ENCODE measurements at regions not wholly inside any gene's neighbourhood (a gene's known extent, or its start where the extent isn't known, plus 50 kb on each side); places are given as distances from the start of the nearest gene placed in this dataset.

DNA sequence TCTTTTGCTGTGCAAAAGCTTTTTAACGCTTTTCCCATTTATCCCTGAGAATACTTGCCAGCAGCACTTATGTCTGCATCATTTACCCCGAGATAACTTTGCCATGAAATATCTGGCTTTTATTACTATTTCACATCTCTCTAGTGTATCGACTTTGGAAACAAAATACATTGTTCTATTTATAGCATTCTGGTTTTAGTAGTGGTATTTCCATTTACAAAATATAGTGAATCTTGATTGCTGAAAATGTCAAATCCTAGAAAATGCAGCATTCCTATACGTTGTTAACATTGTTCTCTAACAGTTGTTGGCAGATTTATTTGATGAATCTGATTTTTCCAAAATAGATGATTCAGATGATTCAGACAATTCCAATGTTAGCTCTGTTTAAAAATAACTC, 189.3 kb upstream of the SPRY2 start:
- no peaks in the 10 kb centered on the region for H3K79me1 ChIP-seq (ENCODE audit: low read depth, low read length)
- no CpG with 5 or more reads among the region's 4 CpGs for WGBS, 2 donors (ENCODE audit: extremely low coverage in 2 of 2, insufficient read length in 2 of 2, insufficient replicate concordance in 1 of 2)
- H4K91ac ChIP-seq (ENCODE audit: low read depth, low read length, poor library complexity) = no peak overlapping the region
- H3K27me3 ChIP-seq (ENCODE audit: control insufficient read depth in 3 of 3, insufficient read depth in 3 of 3, low read depth in 1 of 3, low read length in 3 of 3) = no peaks in the 10 kb centered on the region
- no peak overlapping the region for H2AFZ ChIP-seq (ENCODE audit: low read length)
- H3K27ac ChIP-seq (replicated peaks; ENCODE audit: low read length) = no peak overlapping the region
- H3K4me2 ChIP-seq (ENCODE audit: insufficient read depth, low read length, poor library complexity, severe bottlenecking) = no peak overlapping the region
- no peak overlapping the region for H2AK5ac ChIP-seq (ENCODE audit: low read depth, low read length)
- no peak overlapping the region for H3K9ac ChIP-seq (ENCODE audit: low read depth, low read length, poor library complexity)
- H3K4ac ChIP-seq (ENCODE audit: low read length) = no peak overlapping the region
- H4K8ac ChIP-seq (ENCODE audit: low read depth, low read length) = no peak overlapping the region
- no peak overlapping the region for H3K23ac ChIP-seq (ENCODE audit: low read depth, low read length, poor library complexity)
- no peak overlapping the region for H2BK5ac ChIP-seq (ENCODE audit: low read length)
- no peak overlapping the region for H2BK15ac ChIP-seq (ENCODE audit: low read length)
- no peak overlapping the region for H2BK12ac ChIP-seq (ENCODE audit: low read length)
- no peak overlapping the region for H3K14ac ChIP-seq (ENCODE audit: low read length)
- peaks cover 0 to 10% of the 10 kb centered on the region in 2 donors for H3K9me3 ChIP-seq (replicated peaks in 1 of 2; ENCODE audit: control insufficient read depth in 2 of 2, insufficient read depth in 1 of 2, low read depth in 1 of 2, low read length in 2 of 2)
- H3K36me3 ChIP-seq (replicated peaks in 1 of 2; ENCODE audit: control insufficient read depth in 2 of 2, insufficient read depth in 2 of 2, low read length in 2 of 2) = no peaks in the 10 kb centered on the region
- no peaks in the 10 kb centered on the region for H3K4me1 ChIP-seq (ENCODE audit: control insufficient read depth in 2 of 2, insufficient read depth in 1 of 2, low read depth in 1 of 2, low read length in 2 of 2)
- no peak overlapping the region for H3K18ac ChIP-seq (ENCODE audit: low read length)
- no peak overlapping the region for H3K4me3 ChIP-seq (ENCODE audit: low read length in 2 of 2)
- no peak for DNase-seq (ENCODE audit: low spot score)
- H2BK120ac ChIP-seq (ENCODE audit: low read depth, low read length) = no peak overlapping the region

DNA sequence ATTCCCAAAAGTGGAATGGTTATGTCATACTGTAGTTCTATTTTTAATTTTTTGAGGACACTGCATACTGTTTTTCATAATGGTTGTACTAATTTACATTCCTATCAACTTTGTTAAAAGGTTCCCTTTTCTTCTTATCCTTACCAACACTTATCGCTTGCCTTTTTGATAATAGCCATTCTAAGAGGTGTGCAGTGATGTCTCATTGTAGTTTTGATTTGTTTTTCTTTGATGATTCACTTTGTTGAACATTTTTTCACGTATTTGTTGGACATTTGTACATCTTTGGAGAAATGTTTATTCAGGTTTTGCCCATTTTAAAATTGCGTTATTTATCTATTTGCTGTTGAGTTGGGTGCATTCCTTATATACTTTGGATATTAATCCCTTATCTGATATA, 188.8 kb upstream of the SPRY2 start:
- Histone ChIP-seq H4K91ac (ENCODE audit: low read depth, low read length, poor library complexity) (no peak overlapping the region), H3K18ac (ENCODE audit: low read length) (no peak overlapping the region), H2BK15ac (ENCODE audit: low read length) (no peak overlapping the region), H2BK12ac (ENCODE audit: low read length) (no peak overlapping the region), H3K4ac (ENCODE audit: low read length) (no peak overlapping the region), H3K4me1 (ENCODE audit: control insufficient read depth in 2 of 2, insufficient read depth in 1 of 2, low read depth in 1 of 2, low read length in 2 of 2) (no peaks in the 10 kb centered on the region), H3K9ac (ENCODE audit: low read depth, low read length, poor library complexity) (no peak overlapping the region), H3K79me1 (ENCODE audit: low read depth, low read length) (no peaks in the 10 kb centered on the region), H3K4me2 (ENCODE audit: insufficient read depth, low read length, poor library complexity, severe bottlenecking) (no peak overlapping the region), H3K14ac (ENCODE audit: low read length) (no peak overlapping the region), H3K23ac (ENCODE audit: low read depth, low read length, poor library complexity) (no peak overlapping the region), H2AK5ac (ENCODE audit: low read depth, low read length) (no peak overlapping the region), H3K27me3 (ENCODE audit: control insufficient read depth in 3 of 3, insufficient read depth in 3 of 3, low read depth in 1 of 3, low read length in 3 of 3) (no peaks in the 10 kb centered on the region), H3K36me3 (replicated peaks in 1 of 2; ENCODE audit: control insufficient read depth in 2 of 2, insufficient read depth in 2 of 2, low read length in 2 of 2) (no peaks in the 10 kb centered on the region), H3K27ac (replicated peaks; ENCODE audit: low read length) (no peak overlapping the region), H3K4me3 (ENCODE audit: low read length in 2 of 2) (no peak overlapping the region), H2BK120ac (ENCODE audit: low read depth, low read length) (no peak overlapping the region), H2AFZ (ENCODE audit: low read length) (no peak overlapping the region), H2BK5ac (ENCODE audit: low read length) (no peak overlapping the region), H3K9me3 (replicated peaks in 1 of 2; ENCODE audit: control insufficient read depth in 2 of 2, insufficient read depth in 1 of 2, low read depth in 1 of 2, low read length in 2 of 2) (peaks cover 0 to 10% of the 10 kb centered on the region in 2 donors), H4K8ac (ENCODE audit: low read depth, low read length) (no peak overlapping the region)
- WGBS, 2 donors (ENCODE audit: extremely low coverage in 2 of 2, insufficient read length in 2 of 2, insufficient replicate concordance in 1 of 2) = no CpG with 5 or more reads among the region's 3 CpGs
- no peak for DNase-seq (ENCODE audit: low spot score)

DNA sequence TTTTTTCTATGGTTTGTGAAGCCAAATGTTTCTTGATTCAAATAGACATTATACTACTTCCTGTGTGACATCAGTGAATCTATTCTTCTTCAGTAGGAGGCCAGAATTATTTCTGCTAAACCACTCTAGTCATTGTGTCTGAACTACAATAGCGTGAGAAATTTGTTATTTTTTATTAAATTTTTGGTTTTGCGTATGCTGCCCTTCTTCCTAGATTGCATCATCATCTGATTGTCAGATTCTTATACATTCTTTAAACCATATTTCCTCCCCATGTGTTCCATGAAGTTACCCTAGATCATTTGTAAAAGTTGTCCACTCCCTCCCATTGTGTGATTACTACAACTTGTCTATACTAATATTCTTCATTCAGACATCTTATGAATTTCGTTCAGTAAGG, 187.8 kb upstream of the SPRY2 start:
- H3K4me2 ChIP-seq (ENCODE audit: insufficient read depth, low read length, poor library complexity, severe bottlenecking) = no peak overlapping the region
- no peaks in the 10 kb centered on the region for H3K27me3 ChIP-seq (ENCODE audit: control insufficient read depth in 3 of 3, insufficient read depth in 3 of 3, low read depth in 1 of 3, low read length in 3 of 3)
- no peak overlapping the region for H2AK5ac ChIP-seq (ENCODE audit: low read depth, low read length)
- H3K23ac ChIP-seq (ENCODE audit: low read depth, low read length, poor library complexity) = no peak overlapping the region
- DNase-seq (ENCODE audit: low spot score) = no peak
- no peaks in the 10 kb centered on the region for H3K79me1 ChIP-seq (ENCODE audit: low read depth, low read length)
- H4K8ac ChIP-seq (ENCODE audit: low read depth, low read length) = no peak overlapping the region
- H2BK120ac ChIP-seq (ENCODE audit: low read depth, low read length) = no peak overlapping the region
- no peak overlapping the region for H3K14ac ChIP-seq (ENCODE audit: low read length)
- H3K4me1 ChIP-seq (ENCODE audit: control insufficient read depth in 2 of 2, insufficient read depth in 1 of 2, low read depth in 1 of 2, low read length in 2 of 2) = no peaks in the 10 kb centered on the region
- H3K36me3 ChIP-seq (replicated peaks in 1 of 2; ENCODE audit: control insufficient read depth in 2 of 2, insufficient read depth in 2 of 2, low read length in 2 of 2) = no peaks in the 10 kb centered on the region
- H2AFZ ChIP-seq (ENCODE audit: low read length) = no peak overlapping the region
- no peak overlapping the region for H3K4ac ChIP-seq (ENCODE audit: low read length)
- H3K9ac ChIP-seq (ENCODE audit: low read depth, low read length, poor library complexity) = no peak overlapping the region
- no peak overlapping the region for H2BK12ac ChIP-seq (ENCODE audit: low read length)
- WGBS, 2 donors (ENCODE audit: extremely low coverage in 2 of 2, insufficient read length in 2 of 2, insufficient replicate concordance in 1 of 2) = no CpG with 5 or more reads among the region's 3 CpGs
- H2BK5ac ChIP-seq (ENCODE audit: low read length) = no peak overlapping the region
- H2BK15ac ChIP-seq (ENCODE audit: low read length) = no peak overlapping the region
- no peak overlapping the region for H3K4me3 ChIP-seq (ENCODE audit: low read length in 2 of 2)
- H3K18ac ChIP-seq (ENCODE audit: low read length) = no peak overlapping the region
- no peak overlapping the region for H3K27ac ChIP-seq (replicated peaks; ENCODE audit: low read length)
- no peak overlapping the region for H4K91ac ChIP-seq (ENCODE audit: low read depth, low read length, poor library complexity)
- peaks cover 0 to 10% of the 10 kb centered on the region in 2 donors for H3K9me3 ChIP-seq (replicated peaks in 1 of 2; ENCODE audit: control insufficient read depth in 2 of 2, insufficient read depth in 1 of 2, low read depth in 1 of 2, low read length in 2 of 2)

DNA sequence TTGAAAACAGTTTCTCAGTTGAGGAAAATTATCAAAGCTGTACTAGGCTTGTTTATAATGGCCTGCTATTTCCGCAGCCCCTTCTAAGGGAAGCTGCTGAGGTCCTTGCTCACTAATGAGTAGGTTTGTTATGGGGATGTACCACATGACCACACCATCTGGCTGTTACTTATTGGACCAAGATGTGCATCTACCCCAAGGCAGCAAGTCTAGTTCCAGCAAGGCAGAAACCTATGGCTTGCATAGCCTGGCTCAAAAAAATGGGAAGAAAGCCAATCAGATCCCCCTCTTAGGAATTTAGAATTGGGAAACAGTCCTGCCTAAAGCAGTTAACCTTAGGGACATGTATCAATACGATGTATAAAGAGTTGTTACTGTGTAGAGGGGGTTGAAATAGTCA, 186.5 kb upstream of the SPRY2 start:
- WGBS, 2 donors (ENCODE audit: extremely low coverage in 2 of 2, insufficient read length in 2 of 2, insufficient replicate concordance in 1 of 2) = no CpG with 5 or more reads among the region's 2 CpGs
- no peak overlapping the region for H3K4ac ChIP-seq (ENCODE audit: low read length)

More for the DNA sequence above, 186.5 kb upstream of the SPRY2 start:
- no peak overlapping the region for H4K91ac ChIP-seq (ENCODE audit: low read depth, low read length, poor library complexity)
- H3K79me1 ChIP-seq (ENCODE audit: low read depth, low read length) = no peaks in the 10 kb centered on the region
- H3K9me3 ChIP-seq (replicated peaks in 1 of 2; ENCODE audit: control insufficient read depth in 2 of 2, insufficient read depth in 1 of 2, low read depth in 1 of 2, low read length in 2 of 2) = peaks cover 0 to 10% of the 10 kb centered on the region in 2 donors
- H3K4me2 ChIP-seq (ENCODE audit: insufficient read depth, low read length, poor library complexity, severe bottlenecking) = no peak overlapping the region
- no peak overlapping the region for H4K8ac ChIP-seq (ENCODE audit: low read depth, low read length)
- H3K23ac ChIP-seq (ENCODE audit: low read depth, low read length, poor library complexity) = no peak overlapping the region
- no peak overlapping the region for H3K14ac ChIP-seq (ENCODE audit: low read length)
- no peak overlapping the region for H2BK120ac ChIP-seq (ENCODE audit: low read depth, low read length)
- no peak overlapping the region for H3K18ac ChIP-seq (ENCODE audit: low read length)
- H3K27me3 ChIP-seq (ENCODE audit: control insufficient read depth in 3 of 3, insufficient read depth in 3 of 3, low read depth in 1 of 3, low read length in 3 of 3) = no peaks in the 10 kb centered on the region
- H3K9ac ChIP-seq (ENCODE audit: low read depth, low read length, poor library complexity) = no peak overlapping the region
- no peak overlapping the region for H3K4me3 ChIP-seq (ENCODE audit: low read length in 2 of 2)
- H2BK15ac ChIP-seq (ENCODE audit: low read length) = no peak overlapping the region
- H2BK5ac ChIP-seq (ENCODE audit: low read length) = no peak overlapping the region
- no peak for DNase-seq (ENCODE audit: low spot score)
- H2AK5ac ChIP-seq (ENCODE audit: low read depth, low read length) = no peak overlapping the region
- H2AFZ ChIP-seq (ENCODE audit: low read length) = peak overlapping the region; percentile 19
- H3K36me3 ChIP-seq (replicated peaks in 1 of 2; ENCODE audit: control insufficient read depth in 2 of 2, insufficient read depth in 2 of 2, low read length in 2 of 2) = no peaks in the 10 kb centered on the region
- no peak overlapping the region for H3K27ac ChIP-seq (replicated peaks; ENCODE audit: low read length)
- no peaks in the 10 kb centered on the region for H3K4me1 ChIP-seq (ENCODE audit: control insufficient read depth in 2 of 2, insufficient read depth in 1 of 2, low read depth in 1 of 2, low read length in 2 of 2)
- H2BK12ac ChIP-seq (ENCODE audit: low read length) = no peak overlapping the region

Data from neuronal stem cell (in vitro differentiated cells).